ENCODE measurements at regions not wholly inside any gene's neighbourhood (a gene's known extent, or its start where the extent isn't known, plus 50 kb on each side); places are given as distances from the start of the nearest gene placed in this dataset.

DNA sequence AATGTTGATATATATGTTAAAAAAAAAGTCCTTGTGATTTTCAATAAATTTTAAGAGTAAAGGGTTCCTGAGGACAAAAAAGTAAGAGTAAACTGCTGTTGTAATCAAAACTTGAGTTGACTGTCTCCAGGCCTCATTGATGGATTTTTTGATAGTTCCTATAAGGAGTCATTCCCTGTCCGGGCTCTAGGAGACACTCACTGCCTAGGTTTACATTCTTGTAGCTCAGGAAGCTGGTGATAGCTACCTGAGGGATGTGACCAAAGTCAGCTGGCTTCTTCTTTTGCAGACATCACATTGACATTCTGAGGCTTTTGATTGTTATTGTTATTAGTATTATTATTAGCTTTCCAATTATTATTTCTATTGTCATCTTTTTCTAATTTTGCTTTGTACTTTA is 116.5 kb upstream of the FBXL7 start:
- H2BK120ac ChIP-seq (replicated peaks; ENCODE audit: low read depth, low read length), result no peak overlapping the region
- TF ChIP-seq, protein P1, sequence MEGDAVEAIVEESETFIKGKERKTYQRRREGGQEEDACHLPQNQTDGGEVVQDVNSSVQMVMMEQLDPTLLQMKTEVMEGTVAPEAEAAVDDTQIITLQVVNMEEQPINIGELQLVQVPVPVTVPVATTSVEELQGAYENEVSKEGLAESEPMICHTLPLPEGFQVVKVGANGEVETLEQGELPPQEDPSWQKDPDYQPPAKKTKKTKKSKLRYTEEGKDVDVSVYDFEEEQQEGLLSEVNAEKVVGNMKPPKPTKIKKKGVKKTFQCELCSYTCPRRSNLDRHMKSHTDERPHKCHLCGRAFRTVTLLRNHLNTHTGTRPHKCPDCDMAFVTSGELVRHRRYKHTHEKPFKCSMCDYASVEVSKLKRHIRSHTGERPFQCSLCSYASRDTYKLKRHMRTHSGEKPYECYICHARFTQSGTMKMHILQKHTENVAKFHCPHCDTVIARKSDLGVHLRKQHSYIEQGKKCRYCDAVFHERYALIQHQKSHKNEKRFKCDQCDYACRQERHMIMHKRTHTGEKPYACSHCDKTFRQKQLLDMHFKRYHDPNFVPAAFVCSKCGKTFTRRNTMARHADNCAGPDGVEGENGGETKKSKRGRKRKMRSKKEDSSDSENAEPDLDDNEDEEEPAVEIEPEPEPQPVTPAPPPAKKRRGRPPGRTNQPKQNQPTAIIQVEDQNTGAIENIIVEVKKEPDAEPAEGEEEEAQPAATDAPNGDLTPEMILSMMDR (IDR thresholded peaks at IDR 0.05; ENCODE audit: control extremely low read depth in 1 of 3, insufficient read depth in 1 of 3, low read depth in 1 of 3, low read length in 3 of 3), result peak in 2 of 3 experiments; percentile 68 to 70; a peak in 3 of 4 replicates
- TF ChIP-seq RAD21 (IDR thresholded peaks at IDR 0.05 in 1 of 2, conservative IDR thresholded peaks at IDR 0.05 in 1 of 2; ENCODE audit: low read depth in 2 of 2, low read length in 2 of 2), result peak; percentile 89 to 93
- no peak for TF ChIP-seq JUN (IDR thresholded peaks at IDR 0.05; ENCODE audit: low read depth, low read length)
- ChIA-PET POLR2A (ENCODE audit: partially characterized antibody) (no interaction called here), CTCF (ENCODE audit: partially characterized antibody) (interaction anchor here (0.6 to 1.6 kb wide), 20 partner anchors 8 to 1059 kb away, joined by 3 to 8 read pairs (median 3); no protein-coding TSS in a partner anchor)
- H3K79me1 ChIP-seq (ENCODE audit: low read depth, low read length), result no peaks in the 10 kb centered on the region
- DNase-seq (ENCODE audit: low read depth in 1 of 2, low spot score in 2 of 2) (no peak), FAIRE-seq (peak; percentile 48)
- H3K14ac ChIP-seq (ENCODE audit: insufficient read length), result no peak overlapping the region
- H3K4me1 ChIP-seq (replicated peaks in 1 of 4; ENCODE audit: control insufficient read depth in 3 of 4, insufficient read depth in 4 of 4, low read length in 3 of 4), result no peaks in the 10 kb centered on the region; a peak in 1 of 7 replicates
- no peak overlapping the region for H3K56ac ChIP-seq (replicated peaks; ENCODE audit: insufficient read length, low read depth, low read length)
- no peak overlapping the region for H4K91ac ChIP-seq (replicated peaks; ENCODE audit: insufficient read length, low read length)
- no peaks in the 10 kb centered on the region for H3K23me2 ChIP-seq (ENCODE audit: low read depth, low read length)
- H4K20me1 ChIP-seq (replicated peaks in 1 of 2; ENCODE audit: control insufficient read depth in 1 of 2, insufficient read depth in 2 of 2, low read length in 2 of 2), result no peaks in the 10 kb centered on the region
- H3K4ac ChIP-seq (replicated peaks; ENCODE audit: insufficient read length, low read depth, low read length), result no peak overlapping the region
- no peak overlapping the region for H4K5ac ChIP-seq (ENCODE audit: insufficient read length, low read depth, low read length)
- H2AFZ ChIP-seq (ENCODE audit: low read length), result no peak overlapping the region
- no peak overlapping the region for H3K9ac ChIP-seq (replicated peaks in 1 of 4; ENCODE audit: extremely low read depth in 1 of 4, low read depth in 3 of 4, low read length in 3 of 4)
- H3K4me3 ChIP-seq (ENCODE audit: extremely low read depth in 1 of 4, insufficient read depth in 2 of 4, low read depth in 3 of 4, low read length in 4 of 4), result no peak overlapping the region
- H3K36me3 ChIP-seq (ENCODE audit: control insufficient read depth in 2 of 4, insufficient read depth in 4 of 4, low read length in 3 of 4), result no peaks in the 10 kb centered on the region
- no peak overlapping the region for H2AK5ac ChIP-seq (ENCODE audit: low read depth, low read length)
- 63% methylated on average over 1 of the region's 1 CpG; no CpG with 5 or more reads in 1 of the 2 experiments for WGBS, 2 experiments (ENCODE audit: extremely low coverage in 1 of 2, insufficient coverage in 1 of 2, insufficient read length in 1 of 2, insufficient replicate concordance in 2 of 2, low coverage in 1 of 2, low lambda C conversion rate in 2 of 2, missing lambda C conversion rate in 1 of 2)
- no peak overlapping the region for H3K23ac ChIP-seq (ENCODE audit: insufficient read length)
- H3K18ac ChIP-seq (ENCODE audit: extremely low read depth, low read length), result no peak overlapping the region
- H3K27ac ChIP-seq (ENCODE audit: low read depth, low read length), result no peak overlapping the region
- no peak overlapping the region for H2BK5ac ChIP-seq (ENCODE audit: low read depth, low read length)
- no peak overlapping the region for H2BK15ac ChIP-seq (ENCODE audit: low read length)
- H3K27me3 ChIP-seq (replicated peaks in 1 of 4; ENCODE audit: control insufficient read depth in 3 of 4, extremely low read depth in 1 of 4, insufficient read depth in 3 of 4, low read length in 3 of 4), result no peaks in the 10 kb centered on the region
- H3K4me2 ChIP-seq (ENCODE audit: insufficient read depth in 1 of 2, low read depth in 2 of 2, low read length in 2 of 2), result no peak overlapping the region
- H2BK20ac ChIP-seq (ENCODE audit: low read length), result no peak overlapping the region
- no peak overlapping the region for H2BK12ac ChIP-seq (ENCODE audit: low read depth, low read length)
- no peak overlapping the region for H4K8ac ChIP-seq (ENCODE audit: extremely low read depth, insufficient read depth, low read length)
- no peaks in the 10 kb centered on the region for H3K9me3 ChIP-seq (ENCODE audit: insufficient read depth in 2 of 2, low read depth in 1 of 2, low read length in 1 of 2)
- H3K79me2 ChIP-seq (ENCODE audit: control insufficient read depth in 1 of 2, insufficient read depth in 2 of 2, low read length in 2 of 2), result no peaks in the 10 kb centered on the region

All from H1 (cell line).